NOMO-1 treated with DMSO at 0.1 percent for 48 hours (cell line): ENCODE measurements at regions not wholly inside any gene's neighbourhood (a gene's known extent, or its start where the extent isn't known, plus 50 kb on each side); places are given as distances from the start of the nearest gene placed in this dataset.

Source experiments
- DNase-seq: peaks from one replicate; lab custom pipeline; 2025; ENCODE audit not compliant: unreplicated experiment; lab: John Stamatoyannopoulos, UW

GRCh38 chr18:40523287-40523686 lies 1431.7 kb upstream of the PIK3C3 start:
- no peak for DNase-seq

- no peak for DNase-seq
These were observed 1454.0 kb upstream of the PIK3C3 start for GRCh38 chr18:40501026-40501425.

- DNase-seq, result no peak
These were observed 1460.4 kb upstream of the PIK3C3 start for GRCh38 chr18:40494603-40495002.

GRCh38 chr18:40493316-40493715 lies 1461.7 kb upstream of the PIK3C3 start:
- DNase-seq, result no peak

GRCh38 chr18:40489301-40489700 lies 1465.7 kb upstream of the PIK3C3 start:
- DNase-seq, result no peak

GRCh38 chr18:40485318-40485717 lies 1469.7 kb upstream of the PIK3C3 start:
- DNase-seq, result no peak

- DNase-seq, result no peak
These were observed 1481.6 kb upstream of the PIK3C3 start for GRCh38 chr18:40473221-40474029.

- no peak for DNase-seq
These were observed 1484.3 kb upstream of the PIK3C3 start for GRCh38 chr18:40470723-40471122.

GRCh38 chr18:40469851-40470250 lies 1485.2 kb upstream of the PIK3C3 start:
- DNase-seq, result no peak

GRCh38 chr18:40469316-40469715 lies 1485.7 kb upstream of the PIK3C3 start:
- DNase-seq, result no peak

- DNase-seq, result no peak
These were observed 1491.0 kb upstream of the PIK3C3 start for GRCh38 chr18:40464032-40464431.

- DNase-seq, result no peak
These were observed 1501.1 kb upstream of the PIK3C3 start for GRCh38 chr18:40453903-40454302.

- no peak for DNase-seq
These were observed 1502.4 kb upstream of the PIK3C3 start for GRCh38 chr18:40452599-40452998.

GRCh38 chr18:40450751-40451150 lies 1504.3 kb upstream of the PIK3C3 start:
- DNase-seq, result no peak

- DNase-seq, result no peak
These were observed 1507.2 kb upstream of the PIK3C3 start for GRCh38 chr18:40447820-40448219.

GRCh38 chr18:40440088-40440487 lies 1514.9 kb upstream of the PIK3C3 start:
- no peak for DNase-seq

- DNase-seq, result no peak
These were observed 1517.5 kb upstream of the PIK3C3 start for GRCh38 chr18:40437517-40437916.

GRCh38 chr18:40431071-40431985 lies 1523.7 kb upstream of the PIK3C3 start:
- no peak for DNase-seq

GRCh38 chr18:40423291-40423690 lies 1531.7 kb upstream of the PIK3C3 start:
- DNase-seq, result no peak

GRCh38 chr18:40420675-40421074 lies 1534.4 kb upstream of the PIK3C3 start:
- DNase-seq, result no peak

GRCh38 chr18:40417501-40417900 lies 1537.5 kb upstream of the PIK3C3 start:
- DNase-seq, result no peak

- no peak for DNase-seq
These were observed 1539.2 kb upstream of the PIK3C3 start for GRCh38 chr18:40415821-40416220.
